Fibroblast of peridontal ligament (primary cell): ENCODE measurements at regions not wholly inside any gene's neighbourhood (a gene's known extent, or its start where the extent isn't known, plus 50 kb on each side); places are given as distances from the start of the nearest gene placed in this dataset.
"Not testable (repeated sequence)": the region's sequence is repeated elsewhere in the genome, so short reads cannot be mapped to it uniquely, and the experiment has no call there.

Experiments
- DNase-seq: peaks from one replicate; pipeline ENCODE4 v3.0.0-alpha.2; 2010; ENCODE audit errors: extremely low read depth

DNA sequence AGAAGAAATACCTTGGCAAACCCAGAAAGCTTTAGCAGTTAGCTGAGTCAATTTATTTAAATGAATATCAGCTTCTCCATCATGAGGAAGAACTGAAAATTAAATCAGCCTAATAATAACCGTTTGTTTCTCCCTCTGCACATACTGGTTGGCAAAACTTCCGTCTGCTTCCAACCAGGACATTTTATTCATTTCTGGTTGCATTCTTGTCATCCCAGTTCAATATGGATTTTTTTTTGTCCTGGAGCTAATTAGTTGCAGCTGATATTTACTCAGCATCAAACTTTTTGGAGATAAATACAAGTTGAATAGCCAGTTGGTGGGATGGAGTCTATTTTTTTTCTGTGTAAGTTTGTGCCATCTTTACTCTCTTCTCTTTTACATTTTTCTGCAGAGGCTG is 126.5 kb upstream of the GDNF start:
- DNase-seq = peak; percentile 23

DNA sequence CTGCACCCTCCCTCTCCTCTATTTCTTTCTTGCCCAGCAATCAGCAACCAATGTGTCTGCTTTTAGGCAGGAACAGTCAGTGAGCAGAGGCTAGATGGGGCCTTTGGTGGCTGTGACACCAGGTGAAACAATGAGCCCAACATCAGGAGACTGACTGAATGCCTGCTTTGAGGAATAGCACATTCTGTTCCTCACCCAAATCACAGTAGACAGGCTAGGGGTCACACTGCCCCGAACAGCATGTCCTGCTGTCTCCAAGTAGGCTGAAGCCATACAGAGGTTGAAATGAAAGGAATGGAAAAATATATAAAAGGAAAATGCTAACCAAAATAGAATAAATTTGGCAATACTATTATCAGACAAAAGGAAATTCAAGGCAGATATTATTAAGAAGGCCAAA is 122.5 kb upstream of the GDNF start:
- DNase-seq = no peak

DNA sequence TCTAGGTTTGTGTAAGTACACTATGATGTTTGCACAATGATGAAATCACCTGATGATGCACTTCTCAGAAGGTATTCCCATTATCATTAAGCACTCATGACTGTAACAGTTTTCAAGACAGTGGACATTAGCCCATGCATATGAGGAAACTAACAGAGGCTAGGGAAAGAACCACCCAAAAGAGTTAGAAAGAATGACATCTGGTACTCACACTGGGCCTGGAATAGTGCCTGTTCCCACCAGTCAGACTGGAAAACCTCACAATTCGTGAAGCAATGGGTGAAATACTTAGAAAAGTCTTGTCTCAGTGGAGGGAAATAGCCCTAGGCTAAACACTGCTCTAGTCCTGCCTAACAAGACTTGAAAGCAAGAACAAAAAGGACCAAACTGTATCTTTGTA is 117.4 kb upstream of the GDNF start:
- DNase-seq = no peak

DNA sequence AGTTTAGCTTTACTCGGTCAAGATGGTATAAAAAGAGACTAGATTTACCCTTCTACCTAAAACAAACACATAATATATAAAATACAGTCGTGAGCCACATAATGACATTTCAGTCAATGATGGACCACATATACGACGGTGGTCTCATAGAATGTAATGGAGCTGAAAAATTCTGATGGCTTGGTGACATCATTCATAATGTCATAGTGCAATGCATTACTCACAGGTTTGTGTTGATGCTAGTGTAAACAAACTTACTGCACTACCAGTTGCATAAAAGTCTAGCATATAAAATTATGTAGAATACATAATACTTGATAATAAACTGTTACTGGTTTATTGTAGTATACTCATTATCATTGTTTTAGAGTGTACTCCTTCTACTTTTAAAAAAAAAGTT is 115.9 kb upstream of the GDNF start:
- DNase-seq = no peak

DNA sequence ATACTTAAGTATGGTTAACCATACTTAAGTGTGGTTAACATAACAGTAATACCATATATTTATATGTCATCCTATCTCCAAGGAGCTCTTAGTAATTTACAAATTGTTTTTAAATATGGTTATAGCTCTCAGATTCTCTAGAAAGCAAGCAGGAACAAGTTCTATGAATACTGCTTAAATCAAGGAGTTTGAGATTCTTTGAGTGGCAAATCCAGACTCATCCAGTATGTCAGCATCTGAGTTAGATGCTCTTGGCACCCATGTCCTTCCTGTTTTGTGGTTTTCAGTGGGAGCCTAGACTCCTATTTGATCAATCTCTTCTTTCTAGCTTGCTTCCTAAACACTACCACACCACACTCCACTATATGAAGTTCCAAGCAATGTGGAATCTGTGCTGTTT is 114.7 kb upstream of the GDNF start:
- DNase-seq = no peak

DNA sequence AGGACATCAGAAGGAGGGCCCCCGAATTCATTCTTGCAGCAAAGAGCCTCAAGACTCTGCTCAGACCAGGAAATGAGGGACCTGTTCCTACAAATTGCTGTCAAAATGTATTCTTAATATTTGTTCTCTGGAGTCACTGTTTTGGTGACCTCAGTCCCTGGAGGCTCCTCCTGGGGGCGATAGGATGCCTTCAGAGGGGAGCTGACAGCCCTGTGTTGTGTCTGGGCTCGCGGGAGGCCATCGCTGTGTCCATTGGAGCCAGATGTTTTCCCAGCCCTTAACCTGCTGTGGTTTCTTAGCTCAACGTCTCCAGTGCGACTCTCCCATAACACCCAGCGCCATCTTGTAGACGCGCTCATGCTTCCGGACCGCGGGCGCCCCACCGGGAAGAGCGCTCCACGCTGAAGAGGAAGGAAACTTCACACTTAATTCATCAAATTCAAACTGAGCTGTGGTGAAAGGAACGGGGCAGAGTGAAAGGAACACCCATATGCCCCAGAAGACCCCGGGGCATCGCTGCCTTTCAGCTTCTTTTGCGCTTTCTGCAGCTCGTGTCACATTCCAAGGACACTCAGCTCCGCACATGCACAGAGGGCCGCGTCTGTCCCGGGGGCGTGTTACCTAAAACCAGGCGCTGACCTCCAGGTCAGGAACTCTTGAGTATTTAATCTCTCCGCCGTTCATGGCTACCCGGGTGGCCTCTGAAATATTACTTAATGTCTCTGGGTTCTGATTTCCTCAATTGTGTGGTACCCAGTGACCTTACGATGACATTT is 112.3 kb upstream of the GDNF start:
- no peak for DNase-seq

DNA sequence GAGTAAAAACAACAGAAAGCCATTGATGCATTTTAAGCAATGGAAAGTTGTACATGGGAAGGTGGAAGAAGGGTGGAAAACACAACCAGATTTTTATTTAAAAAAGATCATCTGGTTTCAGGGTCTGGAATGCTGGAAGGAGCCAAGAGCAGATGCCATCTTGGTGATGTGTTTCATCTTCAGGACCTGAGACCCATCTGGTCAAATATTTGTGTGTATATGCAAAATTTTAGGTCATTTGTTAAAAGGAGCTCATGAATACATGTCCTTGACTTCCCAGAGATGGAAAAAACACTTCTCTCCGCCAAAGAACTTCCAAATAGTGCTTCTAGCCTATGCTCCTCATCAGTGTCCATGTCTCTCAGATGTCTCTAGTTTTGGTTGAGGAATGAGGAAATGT is 110.6 kb upstream of the GDNF start:
- DNase-seq = peak; percentile 3

DNA sequence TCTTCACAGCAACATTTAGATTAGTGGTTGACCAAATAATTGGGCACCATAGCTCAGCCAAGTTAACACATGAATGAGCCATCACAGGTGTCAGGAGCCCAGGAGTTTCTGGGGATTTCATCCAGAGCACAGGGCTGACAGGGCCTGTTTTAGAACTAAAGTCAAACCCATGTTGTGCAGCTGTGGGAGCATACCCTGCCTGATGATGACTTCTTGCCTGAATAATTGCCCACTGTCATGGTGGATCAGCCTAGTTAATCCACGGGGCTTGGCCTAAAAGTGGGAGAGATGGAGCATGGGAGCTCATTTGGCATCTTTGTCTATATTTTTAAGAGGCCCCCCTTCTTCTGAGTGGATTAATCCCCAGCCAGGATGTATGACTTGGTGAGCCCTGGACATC is 105.6 kb upstream of the GDNF start:
- no peak for DNase-seq

DNA sequence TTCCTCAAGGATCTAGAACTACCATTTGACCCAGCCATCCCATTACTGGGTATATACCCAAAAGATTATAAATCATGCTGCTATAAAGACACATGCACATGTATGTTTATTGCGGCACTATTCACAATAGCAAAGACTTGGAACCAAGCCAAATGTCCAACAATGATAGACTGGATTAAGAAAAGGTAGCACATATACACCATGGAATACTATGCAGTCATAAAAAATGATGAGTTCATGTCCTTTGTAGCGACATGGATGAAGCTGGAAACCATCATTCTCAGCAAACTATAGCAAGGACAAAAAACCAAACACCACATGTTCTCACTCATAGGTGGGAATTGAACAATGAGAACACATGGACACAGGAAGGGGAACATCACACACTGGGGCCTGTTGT is 103.3 kb upstream of the GDNF start:
- not testable (repeated sequence) for DNase-seq

DNA sequence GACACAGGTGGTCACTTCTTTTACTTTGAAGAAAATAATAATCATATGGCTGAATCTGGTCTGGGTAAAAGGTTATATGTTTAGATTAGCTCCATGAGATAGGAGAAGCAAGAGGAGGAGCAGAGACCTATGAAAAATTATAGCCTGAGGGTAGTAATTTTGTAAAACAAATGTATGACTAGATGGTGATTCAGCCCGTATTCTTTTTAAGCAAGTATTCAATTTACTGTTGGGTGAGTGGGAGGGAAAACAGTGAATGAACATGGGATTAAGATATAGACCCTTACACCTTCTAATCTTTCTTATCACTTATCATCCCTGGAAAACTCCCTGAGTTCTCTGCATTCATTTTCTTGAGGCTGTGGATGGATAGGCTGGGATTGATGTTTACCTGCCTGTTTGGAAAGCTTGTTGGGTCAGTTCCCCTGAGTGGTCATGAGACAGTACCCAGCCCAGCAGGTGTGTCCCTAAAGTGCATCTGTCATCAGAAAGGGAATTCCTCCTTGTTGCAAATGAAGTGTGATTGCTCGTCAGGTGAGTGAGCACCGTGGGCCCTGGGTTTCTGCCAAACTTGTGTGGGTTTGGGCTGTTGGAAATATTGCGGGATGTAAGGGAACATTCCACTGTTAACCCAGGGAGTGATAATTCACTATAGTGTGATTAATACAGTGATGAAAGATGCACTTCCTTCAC is 101.2 kb upstream of the GDNF start:
- no peak for DNase-seq

DNA sequence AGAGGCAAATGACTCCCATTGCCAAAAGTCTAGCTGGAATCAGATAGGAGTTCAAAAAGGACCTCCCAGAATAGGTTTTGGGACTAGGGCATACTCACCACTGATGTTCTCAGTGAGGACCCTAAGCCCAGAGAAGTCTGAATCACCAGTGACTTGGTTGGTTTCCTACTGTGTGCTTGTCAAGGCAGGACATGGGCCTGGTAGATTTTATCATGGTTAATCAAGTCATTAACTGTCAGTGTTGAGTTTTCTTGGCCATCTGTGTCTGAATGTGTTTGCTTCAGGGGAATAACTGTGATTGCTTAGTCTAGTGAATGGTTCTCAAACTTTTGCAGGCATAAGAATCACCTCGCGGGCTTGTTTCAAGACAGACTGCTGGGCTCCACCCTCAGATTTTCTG is 99.0 kb upstream of the GDNF start:
- no peak for DNase-seq

DNA sequence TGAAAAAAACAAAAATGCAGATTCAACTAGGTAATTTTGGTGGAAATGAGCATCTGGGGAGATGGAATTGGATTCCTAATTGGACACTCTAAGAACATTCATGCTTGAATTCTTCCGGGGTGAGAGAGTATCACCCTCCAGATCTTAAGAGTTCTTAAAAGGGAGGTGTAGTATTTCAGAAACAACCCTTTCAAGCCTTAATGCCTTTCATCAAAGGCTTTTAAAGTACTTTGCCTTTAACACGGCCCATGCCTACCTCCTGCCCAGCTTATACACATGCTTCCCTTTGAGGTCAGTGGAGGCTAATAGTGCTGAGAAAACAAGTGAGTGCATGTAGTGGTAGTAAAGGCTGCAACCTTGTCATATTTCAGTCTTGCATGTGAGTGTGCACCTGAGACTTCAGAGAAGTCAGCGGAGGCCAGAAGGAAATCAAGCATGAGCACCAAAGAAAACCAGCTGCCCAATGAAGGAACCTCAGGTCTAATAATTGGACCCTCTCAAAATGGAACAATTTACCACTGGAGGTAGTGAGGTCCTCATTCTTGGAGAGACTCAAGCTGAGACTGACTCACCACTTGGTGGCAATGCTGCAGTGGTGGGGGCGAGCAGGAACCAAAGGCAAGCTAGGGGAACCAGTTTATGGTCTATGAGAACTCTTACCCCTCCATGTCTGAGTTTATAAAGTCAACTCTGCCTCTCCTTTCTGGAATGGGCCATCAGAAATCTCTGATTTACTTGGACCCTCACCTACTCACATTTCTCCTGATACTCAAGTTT is 98.4 kb upstream of the GDNF start:
- no peak for DNase-seq

DNA sequence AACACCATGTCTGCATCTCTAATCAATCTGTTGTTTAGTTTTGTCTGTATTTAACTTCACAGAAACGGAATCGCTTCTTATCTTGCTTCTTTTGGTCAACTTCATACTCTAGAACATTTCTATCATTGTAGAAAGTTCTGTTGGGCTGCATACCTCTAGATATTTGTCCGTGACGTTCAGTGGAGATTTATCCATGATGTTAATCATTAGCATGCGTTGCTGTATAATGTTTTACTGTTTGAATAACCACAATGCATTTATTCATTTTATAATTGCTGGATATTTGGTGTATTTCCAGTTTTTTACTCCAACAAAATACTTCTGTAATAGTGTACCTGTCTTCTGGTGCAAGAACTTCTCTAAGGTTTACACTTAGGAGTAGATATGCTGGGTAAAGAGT is 96.2 kb upstream of the GDNF start:
- DNase-seq = no peak

DNA sequence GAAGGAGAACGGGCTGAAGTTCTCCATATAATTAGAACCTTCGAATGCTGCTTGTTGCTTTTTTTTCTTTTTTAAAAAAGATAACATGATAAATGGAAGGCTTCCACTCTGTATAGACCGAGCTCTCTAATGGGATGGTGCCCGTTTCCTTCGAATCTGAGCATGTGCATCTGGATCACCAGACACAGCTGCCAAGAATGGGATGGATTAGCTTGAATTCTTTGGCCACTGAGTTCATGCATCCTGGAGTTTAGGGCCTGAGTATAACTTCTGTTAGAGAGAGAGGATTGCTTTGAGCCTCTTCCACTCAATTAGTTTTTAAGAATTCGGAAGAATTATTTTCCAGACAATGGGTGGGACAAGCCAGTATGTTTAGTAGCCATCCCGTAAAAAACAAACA is 93.7 kb upstream of the GDNF start:
- no peak for DNase-seq

DNA sequence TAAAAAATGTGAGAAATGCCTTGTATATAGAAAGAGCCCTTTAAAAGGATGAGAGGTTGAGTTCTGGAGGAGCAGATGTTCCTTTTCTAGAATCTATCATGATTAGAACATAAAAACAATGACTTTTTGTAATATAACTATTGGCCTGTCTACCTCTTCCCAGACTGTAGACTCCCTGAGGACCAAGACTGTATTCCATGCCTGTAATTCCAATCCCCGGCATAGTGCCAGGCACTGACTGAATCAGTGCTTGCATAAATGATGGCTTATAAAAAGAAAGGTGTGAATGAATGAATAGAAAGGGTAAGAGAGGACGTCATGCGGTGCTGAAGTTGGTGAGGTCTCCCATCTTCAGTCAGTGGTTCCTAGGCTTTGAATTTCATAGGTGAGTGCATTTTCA is 92.6 kb upstream of the GDNF start:
- DNase-seq = no peak

DNA sequence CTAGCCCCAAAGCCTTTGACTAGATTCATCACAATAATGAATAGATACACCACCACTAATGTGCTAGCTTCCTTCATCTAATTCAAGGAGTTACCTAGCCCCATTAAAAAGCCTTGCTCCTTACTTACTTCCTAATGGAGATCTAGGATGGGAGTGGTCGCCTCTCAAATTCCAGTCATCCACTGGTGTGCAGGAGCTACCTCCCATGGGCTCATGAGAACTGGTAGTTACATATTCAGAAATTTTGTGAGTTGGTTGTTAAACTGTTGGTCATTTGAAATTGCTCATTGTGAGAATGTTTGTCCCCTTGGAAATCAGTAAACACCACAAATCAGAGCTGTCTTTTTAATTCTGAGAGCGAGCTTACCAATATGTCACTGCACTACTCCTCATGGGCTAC is 91.7 kb upstream of the GDNF start:
- DNase-seq = no peak

DNA sequence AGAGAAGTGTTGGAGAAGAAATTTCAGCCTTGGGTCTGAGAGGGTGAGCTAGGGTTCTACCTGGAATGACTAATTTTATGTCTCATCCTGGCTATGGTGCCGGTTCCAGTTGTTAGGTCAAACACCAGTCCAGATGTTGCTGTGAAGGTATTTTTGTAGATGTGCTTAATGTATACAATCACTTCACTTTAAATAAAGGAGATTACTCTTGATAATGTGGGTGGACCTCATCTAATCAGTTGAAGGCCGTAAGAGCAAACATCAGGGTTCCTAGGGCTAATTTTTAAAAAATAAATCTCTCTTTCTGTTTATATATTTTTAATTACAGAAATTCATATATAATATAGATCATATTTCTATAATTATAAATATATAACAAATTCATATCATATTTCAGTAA is 90.5 kb upstream of the GDNF start:
- no peak for DNase-seq

DNA sequence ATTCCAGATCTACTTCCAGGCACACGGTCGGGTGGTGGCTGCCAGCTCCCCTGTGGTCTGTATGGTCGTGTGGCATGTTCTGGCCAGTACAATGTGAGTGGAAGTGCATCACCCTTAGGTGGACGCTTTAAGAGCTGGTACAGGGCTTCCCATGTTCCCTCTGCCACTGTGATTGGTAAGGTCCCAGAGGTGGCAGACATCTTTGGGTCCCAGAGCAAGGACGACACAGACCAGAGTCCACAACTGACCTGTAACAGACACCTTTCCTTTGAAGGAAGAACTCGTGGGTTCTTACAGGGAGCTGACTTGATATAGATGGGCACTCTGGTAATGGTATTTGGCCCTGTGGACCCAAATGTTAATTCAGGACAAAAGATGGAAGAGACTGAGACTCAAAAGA is 90.0 kb upstream of the GDNF start:
- no peak for DNase-seq

DNA sequence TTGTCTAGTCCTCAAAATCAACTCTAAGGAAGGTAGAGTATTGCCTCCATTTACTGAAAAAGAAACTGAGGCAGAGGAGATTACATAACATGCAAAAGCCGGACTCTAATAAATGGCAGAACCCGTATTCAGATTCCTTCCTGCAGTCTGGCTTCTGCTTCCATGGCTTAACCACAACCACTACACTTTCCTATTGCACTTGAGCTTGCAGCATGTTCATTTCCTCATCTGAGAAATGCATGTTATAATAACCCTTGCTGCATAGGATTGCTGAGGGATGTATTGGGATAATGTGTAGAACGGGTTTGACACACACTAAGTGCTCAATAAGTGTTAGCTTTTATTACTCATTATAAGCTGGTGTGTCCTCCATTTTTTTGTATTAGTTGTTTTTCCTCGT is 87.9 kb upstream of the GDNF start:
- DNase-seq = not testable (repeated sequence)

DNA sequence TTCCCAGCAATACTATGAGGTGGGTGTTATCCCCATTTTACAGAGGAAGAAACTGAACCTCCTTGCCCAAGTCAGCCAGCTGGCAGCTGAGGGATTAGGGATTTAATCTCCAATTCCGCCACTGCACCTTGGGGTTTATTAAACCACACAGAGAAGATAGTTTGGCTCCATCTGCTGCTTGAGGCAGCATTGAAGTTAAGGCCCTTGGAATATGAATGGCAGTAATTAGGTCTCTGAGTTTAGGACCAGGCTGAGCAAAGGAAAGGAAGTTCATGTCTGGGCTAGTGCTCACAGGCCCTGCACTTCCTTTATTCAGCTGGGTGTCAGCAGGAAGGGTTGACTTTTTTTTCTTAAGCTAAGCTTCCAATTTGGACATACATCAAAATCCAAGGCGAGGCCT is 86.9 kb upstream of the GDNF start:
- DNase-seq = peak; percentile 47

DNA sequence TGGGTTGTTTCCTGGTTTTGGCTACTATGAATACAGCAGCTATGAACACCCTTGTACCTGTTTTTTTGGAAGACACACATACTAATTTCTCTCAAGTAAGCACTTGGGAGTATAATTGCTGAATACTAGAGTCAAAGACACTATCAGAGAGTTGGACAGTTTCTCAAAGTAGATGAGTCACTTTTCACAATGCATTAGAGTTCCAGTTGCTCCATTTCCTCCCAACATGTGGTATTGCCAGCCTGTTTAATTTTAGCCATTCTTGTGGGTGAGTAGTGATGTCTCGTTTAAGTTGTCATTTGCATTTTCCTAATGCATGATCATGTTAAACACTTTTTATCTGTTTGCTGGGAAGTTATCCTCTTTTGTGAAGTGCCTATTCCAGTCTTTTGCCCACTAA is 81.6 kb upstream of the GDNF start:
- DNase-seq = no peak

DNA sequence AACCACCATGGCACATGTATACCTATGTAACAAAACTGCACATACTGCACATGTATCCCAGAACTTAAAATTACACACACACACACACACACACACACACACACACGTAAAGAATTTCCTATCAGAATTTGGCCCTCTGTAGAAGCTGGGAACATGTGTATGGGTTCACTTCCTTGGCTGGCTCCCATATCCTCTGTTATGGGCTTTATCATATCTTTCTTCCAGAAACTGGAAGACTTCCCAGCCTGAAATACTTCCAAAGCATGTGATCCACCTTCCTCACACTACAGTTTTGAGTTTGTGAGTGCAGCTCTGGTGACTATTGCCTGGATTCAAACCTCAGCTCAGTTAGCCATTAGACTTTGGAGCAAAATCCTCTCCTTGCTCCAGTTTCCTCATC is 78.6 kb upstream of the GDNF start:
- DNase-seq = peak; percentile 4

DNA sequence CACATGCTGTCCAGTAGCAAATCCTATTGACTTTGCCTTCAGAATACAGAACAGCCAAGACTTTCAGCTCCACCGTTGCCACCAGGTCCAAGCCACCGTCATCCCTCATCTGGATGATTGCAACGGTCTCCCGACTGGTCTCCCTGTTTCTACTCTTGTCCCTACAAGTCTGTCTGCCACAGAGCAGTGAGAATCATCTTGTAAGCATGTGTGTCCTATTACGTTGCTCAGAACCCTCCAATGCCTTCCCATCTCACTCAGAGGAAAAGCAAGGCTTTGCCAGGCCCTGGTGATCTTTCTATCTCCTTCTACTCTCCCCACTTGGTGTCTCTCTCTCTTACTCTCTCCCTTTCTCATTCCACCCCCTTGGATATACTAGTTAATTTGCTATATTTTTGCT is 76.7 kb upstream of the GDNF start:
- no peak for DNase-seq
